IPS-NIHi7 (cell line): ENCODE measurements at regions not wholly inside any gene's neighbourhood (a gene's known extent, or its start where the extent isn't known, plus 50 kb on each side); places are given as distances from the start of the nearest gene placed in this dataset.
"Not testable (repeated sequence)": the region's sequence is repeated elsewhere in the genome, so short reads cannot be mapped to it uniquely, and the experiment has no call there.

Experiments
- DNase-seq: peaks from one replicate; pipeline ENCODE4 v3.0.0; 2012; ENCODE audit warnings: mixed read lengths; ENCODE audit errors: extremely low spot score

DNA sequence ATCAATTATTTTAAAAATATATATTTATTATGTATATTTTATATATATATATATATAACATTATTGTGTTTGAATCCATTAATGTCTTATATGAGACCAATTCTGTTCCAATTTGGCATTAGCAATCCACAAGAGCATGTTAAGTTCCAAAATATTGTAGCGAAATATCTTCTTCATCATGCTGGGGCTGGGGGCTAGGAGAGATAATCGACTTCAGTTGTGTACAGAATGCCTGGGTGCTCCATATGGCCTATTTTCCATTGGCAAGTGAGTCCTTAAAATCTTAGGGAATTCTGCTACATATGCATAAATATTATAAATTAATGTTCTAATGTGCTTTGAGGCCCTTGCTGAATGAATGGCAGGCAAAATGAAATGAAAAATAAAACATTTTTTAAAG is 117.7 kb downstream of the PCDH7 start:
- no peak for DNase-seq

DNA sequence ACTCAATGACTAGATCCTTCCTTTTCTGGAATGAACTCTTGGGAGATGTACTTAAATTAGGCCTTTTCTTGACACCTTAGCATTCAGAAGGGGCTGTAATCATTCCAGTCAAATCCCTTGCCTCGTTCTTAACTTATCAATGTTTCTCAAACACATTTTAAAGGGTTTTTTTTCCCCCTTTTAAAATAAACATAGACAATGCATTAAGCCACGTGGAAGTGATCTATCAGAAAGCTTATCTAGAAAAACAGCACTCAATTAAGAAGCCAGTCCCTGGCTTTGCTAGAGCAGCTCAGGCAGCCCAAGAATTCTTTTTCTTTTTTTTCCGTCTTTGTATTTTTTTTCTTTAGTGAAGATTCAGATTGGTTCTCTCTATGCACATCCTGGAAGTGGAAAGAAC is 118.2 kb downstream of the PCDH7 start:
- DNase-seq, result no peak

DNA sequence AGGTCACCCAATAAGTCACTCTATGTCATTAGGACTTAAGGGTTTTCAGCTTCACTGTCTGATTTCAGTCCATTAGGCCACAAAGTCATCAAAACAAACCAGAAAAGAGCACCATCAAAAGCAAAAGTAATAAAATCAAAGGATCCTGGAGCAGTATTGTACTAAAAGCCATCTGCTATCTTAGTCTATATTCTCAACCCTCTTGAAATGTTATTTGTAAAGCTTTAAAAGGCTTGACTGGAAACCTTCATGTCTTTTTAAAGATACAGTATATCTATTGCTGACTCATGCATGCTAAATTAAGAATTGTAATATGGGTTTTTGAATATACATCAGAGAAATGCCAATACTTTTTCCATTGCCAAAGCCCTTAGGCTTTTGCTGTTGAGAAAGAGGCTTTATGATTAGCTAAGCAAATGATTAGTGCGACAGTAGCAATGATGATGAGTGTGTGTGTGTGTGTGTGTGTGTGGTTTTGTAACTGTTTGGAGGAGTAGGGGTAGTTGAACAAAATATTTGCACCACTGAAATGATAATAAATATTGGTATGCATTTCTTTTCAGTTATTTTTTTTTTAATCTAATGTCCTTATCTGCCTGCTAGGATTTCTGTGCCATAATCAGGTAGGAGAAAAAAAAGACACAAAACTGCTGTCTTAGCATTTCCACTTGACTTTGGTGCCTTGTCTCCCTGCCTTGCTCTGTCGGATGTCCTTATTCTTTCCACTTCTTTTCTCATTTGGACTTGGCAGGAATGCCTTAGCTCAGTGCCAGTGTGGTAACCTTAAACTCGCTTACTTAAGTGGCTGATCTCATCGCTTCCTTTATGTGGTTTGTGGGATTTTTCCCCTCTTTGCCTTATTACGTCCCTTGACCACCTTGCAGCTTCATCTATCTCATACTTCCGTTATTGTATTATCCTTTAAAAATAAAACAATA is 119.7 kb downstream of the PCDH7 start:
- DNase-seq, result no peak

DNA sequence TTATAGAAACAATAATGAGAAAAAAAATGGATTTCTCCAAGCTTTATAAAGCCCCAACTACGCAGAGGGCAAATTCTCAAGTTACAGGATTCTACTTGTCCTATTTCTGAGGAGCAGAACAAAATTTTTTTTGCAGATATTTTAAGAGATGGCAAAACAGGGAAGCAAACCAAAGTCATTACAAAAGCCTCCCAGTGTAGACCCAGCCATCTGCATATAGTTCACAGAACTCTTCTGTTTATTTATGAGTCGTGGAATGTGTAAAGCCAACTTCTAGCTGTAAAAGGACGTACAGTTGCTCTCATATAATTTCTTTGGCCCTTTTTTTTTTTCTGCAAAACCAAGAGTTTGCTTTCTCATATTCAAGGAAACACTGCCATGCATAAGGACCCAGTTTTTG is 120.4 kb downstream of the PCDH7 start:
- DNase-seq, result no peak

DNA sequence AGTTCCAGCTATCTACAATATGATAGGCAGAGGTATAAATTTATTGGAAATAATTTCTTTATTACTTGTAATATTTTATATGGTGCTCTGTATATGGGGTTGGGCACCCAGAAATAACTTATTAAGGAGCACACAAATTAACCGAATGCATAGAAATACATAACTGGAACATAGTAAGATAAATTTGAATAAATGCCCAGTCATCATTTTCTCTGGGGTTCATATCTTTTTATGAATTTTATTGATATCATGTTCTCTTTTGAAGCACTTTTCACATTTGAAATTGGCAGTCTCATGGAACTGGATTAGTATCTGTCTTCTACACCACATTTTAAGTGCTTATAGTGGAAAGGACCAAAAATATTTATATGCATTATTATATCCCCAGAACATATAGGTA is 122.0 kb downstream of the PCDH7 start:
- DNase-seq, result no peak

DNA sequence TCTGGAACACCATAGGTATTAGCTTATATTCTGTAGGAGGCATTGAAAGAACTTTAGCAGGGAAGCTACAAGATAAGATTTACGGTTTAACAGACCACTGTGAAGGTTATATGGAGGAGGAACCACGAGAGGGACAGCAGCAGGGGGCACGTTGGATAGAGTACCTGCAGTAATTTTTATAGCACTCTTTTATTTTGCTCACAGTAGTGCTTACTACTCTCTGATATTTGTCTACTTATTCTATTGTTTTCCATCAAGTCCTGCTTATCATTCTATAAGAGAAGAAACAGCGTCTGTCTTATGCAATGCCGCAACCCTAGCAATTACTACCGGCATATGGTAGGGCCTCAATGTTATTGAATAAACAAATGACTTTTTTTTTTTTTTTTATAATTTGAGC is 122.5 kb downstream of the PCDH7 start:
- DNase-seq, result no peak

DNA sequence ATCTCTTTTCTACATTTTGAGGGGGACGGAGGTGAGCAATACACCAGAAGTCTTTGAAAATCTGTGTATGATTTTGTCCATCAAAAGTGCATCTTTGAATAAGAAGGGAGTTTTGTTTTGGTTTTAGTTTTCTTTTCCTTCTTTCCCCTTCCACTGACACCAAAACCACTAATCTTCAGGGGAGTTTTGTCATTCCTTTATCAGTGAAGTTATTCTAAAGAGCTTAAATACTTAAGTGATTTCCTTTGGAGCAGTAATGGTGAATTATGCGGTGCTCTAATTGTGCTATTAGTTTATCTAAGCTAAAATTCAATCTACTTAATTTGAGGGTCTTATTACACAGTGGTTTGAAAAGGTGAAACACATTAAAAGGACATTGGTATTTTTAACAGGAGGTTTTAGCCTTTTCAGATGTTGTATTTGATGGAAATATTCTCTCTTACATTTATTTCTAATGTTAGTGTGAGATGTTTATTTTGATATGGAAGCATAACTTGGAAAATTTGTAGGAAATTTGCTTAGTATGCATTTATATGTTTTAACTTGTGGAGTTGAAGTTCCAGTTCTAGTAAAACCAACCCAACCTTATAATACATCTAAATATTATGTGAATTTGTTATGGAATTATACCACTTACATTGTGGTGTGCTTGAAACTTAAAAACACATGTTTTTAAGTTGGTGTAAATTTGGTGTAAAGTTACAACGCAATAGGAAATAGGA is 124.9 kb downstream of the PCDH7 start:
- no peak for DNase-seq

DNA sequence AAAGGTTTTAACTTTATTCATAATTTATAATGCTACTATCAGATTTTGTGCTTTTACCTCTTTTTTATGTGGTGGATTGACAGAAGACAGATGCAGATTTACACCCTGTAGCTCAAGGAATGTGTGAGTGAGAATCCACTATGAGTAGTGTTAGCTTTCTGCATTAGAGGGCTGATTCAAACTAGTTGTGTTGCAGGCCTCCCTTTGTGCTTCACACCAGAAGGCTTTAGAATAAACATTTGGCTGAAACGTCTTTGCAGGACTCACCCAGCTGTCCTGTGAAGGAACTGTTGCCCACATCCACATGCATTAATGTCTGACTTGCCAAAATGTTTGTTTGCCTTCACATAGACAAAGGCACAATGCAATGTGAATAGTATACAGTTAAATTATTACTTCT is 127.0 kb downstream of the PCDH7 start:
- peak; percentile 52 for DNase-seq

DNA sequence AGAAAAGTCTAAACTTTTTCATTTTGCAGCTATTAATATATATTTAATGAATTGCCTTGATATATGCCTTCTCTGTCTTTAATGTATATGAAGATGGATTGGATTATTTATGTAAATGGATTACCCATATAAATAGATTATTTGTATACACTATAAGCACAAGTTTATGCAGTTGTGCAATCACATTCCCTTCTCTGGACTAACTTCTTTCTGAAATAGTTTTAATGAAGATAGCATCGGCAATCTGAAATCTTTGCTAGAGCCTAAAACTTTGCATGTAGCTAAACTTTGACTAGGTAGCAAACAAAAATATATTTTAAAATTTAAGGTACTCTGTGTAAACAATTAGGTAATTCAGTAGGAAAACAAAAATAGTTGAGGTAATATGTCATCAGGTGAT is 127.8 kb downstream of the PCDH7 start:
- no peak for DNase-seq

DNA sequence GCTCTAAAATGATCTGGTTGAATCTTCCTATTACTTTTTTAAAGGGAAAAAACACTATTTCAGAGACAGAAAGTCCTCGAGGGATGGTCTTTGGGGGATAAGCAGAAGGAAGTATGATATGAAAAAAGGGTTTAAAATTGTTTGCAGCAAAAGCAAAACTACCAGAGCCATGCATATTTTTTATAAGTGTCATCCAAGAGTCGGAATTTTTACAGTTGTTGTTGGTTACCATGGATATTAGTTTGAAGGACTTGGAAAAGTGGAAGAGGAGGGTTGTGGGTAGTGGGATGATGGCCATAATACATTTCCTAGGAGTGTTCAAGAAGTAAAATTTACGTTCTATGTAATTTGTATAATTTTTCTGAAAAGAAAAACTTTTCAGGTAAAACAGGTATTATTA is 134.4 kb downstream of the PCDH7 start:
- no peak for DNase-seq

DNA sequence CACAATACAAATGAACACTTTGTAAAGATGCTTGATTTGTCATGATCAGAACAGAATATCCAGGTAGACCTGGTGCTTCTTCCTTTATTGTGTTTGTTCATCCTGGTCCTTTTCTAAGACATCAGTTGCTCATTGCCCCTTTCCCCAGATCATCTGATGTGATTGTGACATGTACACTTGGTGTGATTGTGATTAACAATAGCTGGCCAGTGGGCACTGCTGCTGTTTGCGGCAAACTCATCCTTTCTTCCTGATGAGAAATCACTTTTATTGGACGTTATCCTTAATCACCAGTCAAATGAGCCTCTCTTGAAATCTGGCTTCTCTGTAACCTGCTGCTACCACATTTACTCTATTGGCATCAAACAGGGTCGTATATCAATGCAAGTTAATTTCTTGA is 135.1 kb downstream of the PCDH7 start:
- no peak for DNase-seq

DNA sequence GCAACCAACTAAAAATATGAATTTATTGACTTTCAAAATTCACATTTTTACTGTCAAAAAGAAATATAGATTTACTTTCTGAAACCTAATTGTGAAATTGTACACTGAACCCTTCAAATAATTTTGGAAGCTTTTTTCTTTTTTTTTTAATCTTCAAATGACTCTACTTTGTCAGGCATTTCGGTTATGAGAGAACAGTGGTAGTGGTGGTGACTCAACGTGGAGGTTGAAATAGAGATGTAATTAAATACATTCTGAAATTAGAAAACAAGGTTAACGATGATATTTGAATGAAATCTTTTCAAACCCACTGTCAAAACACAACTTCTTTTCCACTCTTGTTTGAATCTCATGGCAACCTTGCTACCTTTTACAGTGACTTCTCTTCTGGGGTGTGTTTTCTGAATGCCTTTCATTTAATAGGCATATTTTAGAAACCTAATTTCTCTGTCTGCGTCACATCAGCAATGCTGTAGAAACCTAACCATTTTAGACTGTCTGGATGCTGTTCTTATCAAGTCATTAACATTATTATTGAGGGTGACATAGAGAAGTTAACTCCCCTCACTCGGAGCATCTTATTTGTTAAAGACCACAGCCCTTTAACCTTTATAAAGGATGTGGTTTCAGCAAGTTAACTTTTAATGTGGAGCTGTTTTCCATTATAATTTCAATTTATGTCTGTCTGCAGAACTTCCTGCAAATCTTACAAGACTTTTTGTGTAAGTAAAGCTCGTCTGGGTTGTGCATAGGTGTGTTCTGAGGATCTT is 136.8 kb downstream of the PCDH7 start:
- DNase-seq, result no peak

DNA sequence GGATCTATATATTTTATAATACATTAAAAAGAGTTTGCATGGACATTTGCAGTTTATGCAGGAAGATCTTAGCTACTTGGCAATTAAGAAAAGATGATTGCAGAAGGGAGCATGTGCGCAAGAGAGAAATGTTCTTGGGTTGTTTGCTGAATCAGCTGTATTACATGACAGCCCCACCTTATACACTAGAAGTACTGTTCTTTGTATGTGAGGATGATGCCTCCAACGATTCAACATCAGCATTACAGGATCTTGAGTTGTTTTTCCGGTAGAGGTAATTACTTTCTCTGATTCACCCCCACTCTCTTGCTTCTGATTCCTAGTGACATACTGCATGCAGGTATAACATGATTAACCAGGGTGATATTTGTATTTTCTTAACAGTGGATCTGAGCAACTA is 140.8 kb downstream of the PCDH7 start:
- no peak for DNase-seq

DNA sequence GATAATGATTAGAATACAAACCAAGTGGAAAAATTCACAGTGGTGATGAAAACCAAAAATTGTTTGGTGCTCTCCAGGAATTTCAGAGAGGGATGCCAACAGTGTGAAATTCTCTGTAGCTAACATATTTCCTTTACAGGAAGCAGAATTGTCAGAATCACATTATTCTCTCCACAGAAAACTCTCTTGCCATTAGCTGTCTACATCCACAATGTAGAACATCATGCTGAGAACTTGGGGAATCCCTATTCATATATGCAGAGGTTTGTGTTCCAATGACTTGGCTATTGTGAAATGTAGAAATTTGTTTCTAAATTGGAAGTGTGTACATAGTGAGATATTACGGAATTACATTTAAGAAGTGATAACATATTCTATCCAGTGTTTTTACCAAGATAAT is 142.0 kb downstream of the PCDH7 start:
- DNase-seq, result no peak

DNA sequence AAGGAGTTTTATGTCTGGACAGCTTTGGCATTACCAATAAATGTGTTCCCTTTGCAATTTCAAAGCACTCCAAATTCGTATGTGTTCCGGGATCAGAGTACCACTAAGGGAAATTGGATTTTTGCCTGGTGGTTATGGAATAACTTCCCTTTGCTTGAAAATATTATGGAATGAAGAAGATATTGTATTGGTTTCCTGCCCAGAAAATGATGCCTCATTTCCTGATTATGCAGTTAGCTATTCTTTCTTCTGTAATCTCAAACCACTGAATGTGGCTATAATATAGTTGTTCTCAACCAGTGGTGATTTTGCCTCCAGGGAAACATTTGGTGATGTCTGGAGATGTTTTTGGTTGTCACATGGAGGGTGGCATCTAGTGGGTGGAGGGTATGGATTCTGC is 142.9 kb downstream of the PCDH7 start:
- DNase-seq, result no peak

DNA sequence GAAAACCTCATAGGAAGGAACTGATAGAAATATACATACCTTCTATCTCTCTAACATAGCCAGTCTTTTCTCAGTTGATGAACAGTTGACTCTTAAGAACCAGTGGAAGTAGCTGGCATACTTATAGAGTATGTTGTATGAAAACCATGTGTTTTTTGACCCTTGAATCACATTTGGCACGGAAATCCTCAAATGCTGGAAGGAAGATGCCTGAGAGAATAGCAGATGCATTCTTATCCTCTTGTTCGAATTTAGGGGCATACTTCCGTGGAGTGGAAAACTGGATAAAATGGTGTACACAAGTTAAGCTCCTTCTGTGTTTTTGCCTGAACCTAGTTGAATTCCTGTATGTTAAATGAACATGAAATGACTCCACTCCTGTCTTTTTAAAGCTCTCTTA is 145.5 kb downstream of the PCDH7 start:
- no peak for DNase-seq

DNA sequence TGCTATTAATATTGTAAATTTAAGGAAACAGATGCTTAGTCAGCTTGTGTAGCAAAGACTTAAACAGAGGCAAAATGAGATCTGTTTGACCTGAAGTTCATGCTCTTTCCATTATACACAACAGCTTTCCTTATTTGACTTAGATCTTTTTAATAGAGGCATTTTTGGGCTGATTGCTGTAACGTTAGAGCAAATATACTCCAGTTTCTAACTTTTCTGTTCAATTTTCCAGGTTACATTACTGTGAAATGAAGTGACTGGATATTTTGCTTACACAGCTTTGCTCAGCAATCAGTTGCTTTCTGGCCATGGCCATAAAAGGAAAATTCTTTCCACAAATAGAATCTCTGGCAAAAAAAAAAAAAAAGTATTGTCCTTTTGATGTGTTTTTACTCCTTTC is 146.2 kb downstream of the PCDH7 start:
- no peak for DNase-seq

DNA sequence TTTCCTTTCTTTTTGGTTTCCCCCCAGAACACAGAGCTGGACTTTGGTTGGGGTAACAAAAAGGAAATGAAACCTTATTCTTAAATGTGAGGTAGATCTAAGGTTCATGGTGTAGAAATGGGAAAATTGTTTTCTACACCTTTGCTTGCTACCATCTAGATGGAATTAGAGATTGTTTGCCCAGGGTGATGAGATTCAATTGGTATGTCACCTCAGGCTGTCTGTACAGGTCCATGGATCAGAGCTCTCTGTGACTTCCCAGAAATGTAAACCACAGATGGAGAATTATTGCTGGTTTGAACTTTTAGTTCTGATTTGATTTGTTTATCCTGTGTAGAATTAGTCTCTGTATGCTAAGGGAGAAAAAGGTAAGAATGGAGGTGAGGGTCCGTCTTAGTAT is 146.7 kb downstream of the PCDH7 start:
- no peak for DNase-seq

DNA sequence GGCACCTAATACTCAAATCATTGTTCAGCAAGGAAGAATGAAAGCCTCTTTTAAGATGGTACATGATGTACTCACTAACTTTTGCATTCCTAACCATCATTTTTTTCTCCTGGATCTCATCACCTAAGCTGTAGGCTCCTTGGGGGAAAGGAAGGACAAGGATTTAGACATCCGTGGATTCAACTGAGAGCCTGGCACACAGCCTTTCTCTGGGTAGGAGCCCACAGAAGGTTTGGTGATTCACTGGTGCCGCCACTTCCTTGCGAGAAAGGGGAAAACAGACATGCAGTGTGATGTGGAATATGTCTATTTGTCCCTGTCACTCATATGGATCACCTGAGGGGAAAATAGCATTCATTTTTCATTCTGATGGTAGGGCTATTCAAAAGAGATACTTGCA is 147.3 kb downstream of the PCDH7 start:
- no peak for DNase-seq

DNA sequence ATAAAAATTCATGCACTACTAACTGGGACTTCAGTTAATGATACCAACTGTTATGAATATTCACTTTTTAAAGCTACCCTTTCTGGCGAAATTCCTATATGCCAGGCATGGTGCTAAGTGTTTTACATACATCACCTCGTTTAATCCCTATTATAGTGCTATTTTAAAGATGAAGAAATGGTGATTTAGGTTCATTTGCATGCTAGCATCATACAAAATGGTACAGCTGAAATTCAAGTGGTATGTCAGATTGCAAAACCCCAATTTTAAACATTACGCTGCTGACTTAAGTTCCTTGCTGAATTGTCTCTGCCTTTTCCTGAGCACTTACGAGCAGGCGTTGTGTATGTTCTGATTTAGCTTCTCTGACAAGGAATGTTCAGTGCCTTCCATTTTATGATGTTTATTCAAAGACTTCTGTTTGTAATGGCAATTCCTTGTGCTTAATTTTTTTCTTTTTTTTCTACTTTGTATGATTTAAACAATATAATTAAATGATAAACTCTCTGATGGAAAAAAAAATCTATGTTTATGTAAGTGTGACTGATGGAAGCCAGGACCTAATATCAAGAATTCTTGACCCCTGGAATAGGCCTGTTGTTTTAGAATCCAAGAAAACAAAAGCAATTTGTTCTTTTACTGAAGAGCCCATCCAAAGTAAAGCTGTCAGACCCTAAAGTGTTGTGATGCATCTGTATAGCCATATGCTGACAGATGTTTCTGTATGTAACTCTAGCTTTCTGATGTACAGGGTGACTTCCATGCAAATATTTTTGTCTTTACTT is 148.1 kb downstream of the PCDH7 start:
- DNase-seq, result no peak

DNA sequence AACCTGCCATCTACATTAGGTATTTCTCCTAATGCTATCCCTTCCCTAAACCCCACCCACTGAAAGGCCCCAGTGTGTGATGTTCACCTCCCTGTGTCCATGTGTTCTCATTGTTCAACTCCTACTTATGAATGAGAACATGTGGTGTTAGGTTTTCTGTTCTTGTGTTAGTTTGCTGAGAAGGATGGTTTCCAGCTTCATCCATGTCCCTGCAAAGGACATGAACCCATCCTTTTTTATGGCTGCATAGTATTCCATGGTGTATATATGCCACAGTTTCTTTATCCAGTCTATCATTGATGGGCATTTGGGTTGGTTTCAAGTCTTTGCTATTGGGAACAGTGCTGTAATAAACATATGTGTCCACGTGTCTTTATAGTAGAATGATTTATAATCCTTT is 149.2 kb downstream of the PCDH7 start:
- not testable (repeated sequence) for DNase-seq

DNA sequence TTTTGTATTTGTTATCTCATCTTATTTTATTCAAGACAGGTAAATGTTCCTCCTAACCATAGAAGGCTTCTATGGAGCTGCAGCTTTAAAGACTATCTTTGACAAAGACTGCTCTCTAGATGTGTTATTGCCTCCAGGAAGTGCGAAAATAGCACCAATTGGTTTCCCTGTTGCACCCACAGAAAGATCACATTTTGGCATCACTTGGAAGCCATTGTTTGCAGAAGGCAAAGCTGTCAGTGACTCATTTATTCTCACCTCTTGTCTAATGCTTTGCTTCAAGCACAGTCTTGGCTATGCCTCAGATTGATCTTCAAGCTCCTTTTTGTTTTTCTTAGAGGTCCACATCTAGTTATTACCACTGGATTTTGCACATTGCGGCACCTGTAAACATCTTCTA is 150.3 kb downstream of the PCDH7 start:
- DNase-seq, result no peak
